HUES6 (cell line): ENCODE measurements at regions not wholly inside any gene's neighbourhood (a gene's known extent, or its start where the extent isn't known, plus 50 kb on each side); places are given as distances from the start of the nearest gene placed in this dataset.

Experiments
- H3K27ac ChIP-seq: 2 replicates; pipeline ENCODE4 v1.7.0; 2013; ENCODE audit warnings: low read depth, mild to moderate bottlenecking, low read length, inconsistent platforms
- H3K27me3 ChIP-seq: 2 replicates; pipeline ENCODE4 v1.6.1; 2013; ENCODE audit warnings: low read length; ENCODE audit not compliant: control insufficient read depth, insufficient read depth
- H3K36me3 ChIP-seq: 2 replicates; pipeline ENCODE4 v1.6.1; 2013; ENCODE audit warnings: low read length; ENCODE audit not compliant: control insufficient read depth, insufficient read depth
- H3K4me1 ChIP-seq: 2 replicates; pipeline ENCODE4 v1.6.1; 2013; ENCODE audit warnings: low read length; ENCODE audit not compliant: control insufficient read depth, insufficient read depth
- H3K4me3 ChIP-seq: 2 replicates; pipeline ENCODE4 v1.5.1; 2013; ENCODE audit warnings: low read depth, low read length
- H3K9ac ChIP-seq: one replicate; pipeline ENCODE4 v1.6.1; 2013; ENCODE audit warnings: mild to moderate bottlenecking, low read length
- H3K9me3 ChIP-seq: 2 replicates; pipeline ENCODE4 v1.6.1; 2013; ENCODE audit warnings: low read depth, low read length; ENCODE audit not compliant: control insufficient read depth, insufficient read depth

DNA sequence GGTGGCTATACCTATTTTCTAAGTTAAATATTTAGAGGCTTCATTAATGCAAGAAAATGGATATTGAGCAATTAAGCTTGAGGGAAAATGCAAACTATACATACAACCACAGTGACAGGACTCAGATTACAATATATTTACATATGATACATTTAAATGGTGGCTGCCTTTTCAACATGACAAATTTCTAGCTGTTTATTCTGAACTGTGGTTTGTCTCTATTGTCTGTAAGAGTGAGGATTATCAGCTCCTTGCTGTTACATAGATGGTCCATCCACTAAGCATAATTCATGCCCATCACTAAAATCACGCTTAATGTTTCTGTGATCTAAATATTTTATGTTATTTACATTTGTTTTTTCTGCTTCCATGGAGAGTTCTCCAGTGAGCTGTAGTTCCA is 81.1 kb upstream of the SGCD start:
- Histone ChIP-seq H3K27ac (no peak overlapping the region), H3K27me3 (no peaks in the 10 kb centered on the region), H3K4me1 (no peaks in the 10 kb centered on the region), H3K36me3 (no peaks in the 10 kb centered on the region), H3K9me3 (no peaks in the 10 kb centered on the region), H3K4me3 (no peak overlapping the region), H3K9ac (no peak overlapping the region)

DNA sequence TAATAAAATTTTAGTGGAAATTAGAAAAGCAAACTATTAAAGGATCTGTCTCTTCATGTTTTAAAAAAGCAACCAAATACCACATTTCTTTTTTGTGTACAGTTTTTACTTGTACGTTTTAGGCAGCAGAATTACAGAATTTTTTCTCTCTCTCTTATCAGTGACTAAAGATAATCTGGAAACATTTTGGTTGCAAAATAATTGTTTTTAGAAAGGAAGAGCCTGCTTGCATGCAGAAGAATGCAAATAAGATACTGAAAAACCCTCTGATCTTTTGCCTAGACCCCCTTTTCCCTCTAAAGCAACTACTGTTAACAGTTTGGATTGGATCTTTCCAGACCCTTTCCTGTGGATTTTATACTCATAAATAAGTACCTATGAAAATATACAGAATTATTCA is 75.9 kb upstream of the SGCD start:
- H3K4me3 ChIP-seq = no peak overlapping the region
- no peaks in the 10 kb centered on the region for H3K27me3 ChIP-seq
- H3K27ac ChIP-seq = no peak overlapping the region
- H3K4me1 ChIP-seq = no peaks in the 10 kb centered on the region
- H3K36me3 ChIP-seq = no peaks in the 10 kb centered on the region
- no peaks in the 10 kb centered on the region for H3K9me3 ChIP-seq
- no peak overlapping the region for H3K9ac ChIP-seq

DNA sequence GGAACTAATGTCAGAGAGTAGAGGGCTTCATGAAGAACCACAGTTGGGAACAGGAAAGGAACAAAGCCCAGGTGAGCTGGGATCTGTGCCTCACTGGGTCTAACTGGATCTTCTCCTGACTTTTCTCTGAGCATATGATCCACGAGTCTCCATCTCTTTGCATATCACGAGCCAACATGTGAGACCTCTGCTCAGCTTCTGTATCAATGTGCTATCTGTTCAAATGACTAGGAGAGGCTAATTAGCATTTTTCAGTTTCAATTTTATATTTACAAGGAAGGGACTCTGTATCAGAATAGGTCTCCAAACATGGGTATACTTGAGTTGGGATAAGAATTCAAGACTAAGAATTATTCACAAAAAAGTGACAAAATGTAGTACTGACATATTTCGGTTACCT is 73.8 kb upstream of the SGCD start:
- no peak overlapping the region for H3K27ac ChIP-seq
- H3K4me3 ChIP-seq = no peak overlapping the region
- H3K27me3 ChIP-seq = no peaks in the 10 kb centered on the region
- H3K9me3 ChIP-seq = no peaks in the 10 kb centered on the region
- H3K36me3 ChIP-seq = no peaks in the 10 kb centered on the region
- H3K9ac ChIP-seq = no peak overlapping the region
- no peaks in the 10 kb centered on the region for H3K4me1 ChIP-seq

DNA sequence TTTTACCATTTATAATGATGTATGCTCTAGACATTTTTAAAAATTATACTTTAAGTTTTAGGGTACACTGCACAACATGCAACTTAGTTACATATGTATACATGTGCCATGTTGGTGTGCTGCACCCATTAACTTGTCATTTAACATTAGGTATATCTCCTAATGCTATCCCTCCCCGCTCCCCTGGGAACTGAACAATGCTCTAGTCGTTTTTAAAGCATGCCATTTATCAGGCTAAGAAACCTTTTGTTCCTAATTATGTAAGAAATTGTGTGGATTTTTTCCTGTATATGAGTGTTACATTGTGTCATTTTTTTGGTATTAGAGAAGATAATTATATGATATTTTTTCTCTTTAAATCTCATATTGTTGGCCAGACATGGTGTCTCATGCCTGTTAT is 72.8 kb upstream of the SGCD start:
- Histone ChIP-seq H3K9me3 (no peaks in the 10 kb centered on the region), H3K36me3 (no peaks in the 10 kb centered on the region), H3K4me1 (no peaks in the 10 kb centered on the region), H3K4me3 (no peak overlapping the region), H3K27ac (no peak overlapping the region), H3K9ac (no peak overlapping the region), H3K27me3 (no peaks in the 10 kb centered on the region)

DNA sequence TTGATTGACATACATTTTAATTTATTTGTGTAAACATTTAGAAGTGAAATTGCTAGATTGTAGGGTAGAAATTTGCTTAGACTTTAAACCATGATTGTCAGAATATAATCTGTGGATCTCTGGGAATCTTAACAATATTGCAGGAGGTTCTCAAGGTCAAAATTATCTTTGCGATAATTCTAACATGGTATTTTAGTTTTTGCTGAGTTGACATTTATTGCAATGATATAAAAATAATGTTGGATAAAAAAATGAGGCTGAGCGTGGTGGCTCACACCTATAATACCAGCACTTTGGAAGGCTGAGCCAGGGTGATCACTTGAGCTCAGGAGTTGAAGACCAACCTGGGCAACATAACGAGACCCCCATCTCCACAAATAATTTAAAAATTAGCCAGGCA is 70.3 kb upstream of the SGCD start:
- H3K4me3 ChIP-seq = no peak overlapping the region
- no peak overlapping the region for H3K27ac ChIP-seq
- no peaks in the 10 kb centered on the region for H3K36me3 ChIP-seq
- no peak overlapping the region for H3K9ac ChIP-seq
- no peaks in the 10 kb centered on the region for H3K4me1 ChIP-seq
- no peaks in the 10 kb centered on the region for H3K9me3 ChIP-seq
- no peaks in the 10 kb centered on the region for H3K27me3 ChIP-seq

DNA sequence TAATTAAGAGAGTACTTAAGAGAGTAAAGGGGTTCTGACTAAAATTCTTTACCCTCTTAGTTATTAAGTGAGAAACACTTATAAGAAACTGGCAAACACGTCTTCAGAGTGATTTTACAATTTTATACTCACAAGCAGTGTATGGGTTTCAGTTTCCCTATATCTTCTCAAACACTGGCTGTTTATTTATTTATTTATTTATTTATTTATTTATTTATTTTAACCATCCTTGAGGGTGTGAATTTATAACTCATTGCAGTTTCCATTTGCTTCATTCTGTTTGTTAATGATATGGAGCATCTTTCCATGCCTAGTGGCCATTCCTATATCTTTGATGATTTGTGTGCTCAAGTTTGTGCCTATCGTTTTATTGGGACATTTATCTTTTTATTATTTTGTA is 68.0 kb upstream of the SGCD start:
- Histone ChIP-seq H3K4me1 (no peaks in the 10 kb centered on the region), H3K4me3 (no peak overlapping the region), H3K9ac (no peak overlapping the region), H3K27ac (no peak overlapping the region), H3K36me3 (no peaks in the 10 kb centered on the region), H3K9me3 (no peaks in the 10 kb centered on the region), H3K27me3 (no peaks in the 10 kb centered on the region)

DNA sequence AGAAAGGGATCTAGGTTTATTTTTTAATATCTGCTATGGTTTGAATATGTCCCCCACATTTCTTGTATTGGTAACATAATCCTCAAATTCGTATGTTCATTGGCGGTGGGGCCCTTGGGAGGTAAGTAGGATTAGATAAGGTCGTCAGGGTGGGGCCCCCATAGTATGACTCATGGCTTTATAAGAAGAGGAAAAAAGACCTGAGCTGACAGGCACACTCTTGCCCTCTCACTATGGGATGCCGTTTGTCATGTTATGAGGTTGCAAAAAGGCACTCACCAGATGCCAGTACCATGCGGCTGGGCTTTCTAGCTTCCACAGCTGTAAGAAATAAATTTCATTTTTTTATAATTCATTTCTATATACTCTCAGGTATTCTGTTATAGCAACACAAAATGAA is 67.3 kb upstream of the SGCD start:
- H3K4me1 ChIP-seq = no peaks in the 10 kb centered on the region
- no peaks in the 10 kb centered on the region for H3K9me3 ChIP-seq
- H3K4me3 ChIP-seq = no peak overlapping the region
- no peaks in the 10 kb centered on the region for H3K27me3 ChIP-seq
- no peak overlapping the region for H3K27ac ChIP-seq
- no peak overlapping the region for H3K9ac ChIP-seq
- H3K36me3 ChIP-seq = no peaks in the 10 kb centered on the region

DNA sequence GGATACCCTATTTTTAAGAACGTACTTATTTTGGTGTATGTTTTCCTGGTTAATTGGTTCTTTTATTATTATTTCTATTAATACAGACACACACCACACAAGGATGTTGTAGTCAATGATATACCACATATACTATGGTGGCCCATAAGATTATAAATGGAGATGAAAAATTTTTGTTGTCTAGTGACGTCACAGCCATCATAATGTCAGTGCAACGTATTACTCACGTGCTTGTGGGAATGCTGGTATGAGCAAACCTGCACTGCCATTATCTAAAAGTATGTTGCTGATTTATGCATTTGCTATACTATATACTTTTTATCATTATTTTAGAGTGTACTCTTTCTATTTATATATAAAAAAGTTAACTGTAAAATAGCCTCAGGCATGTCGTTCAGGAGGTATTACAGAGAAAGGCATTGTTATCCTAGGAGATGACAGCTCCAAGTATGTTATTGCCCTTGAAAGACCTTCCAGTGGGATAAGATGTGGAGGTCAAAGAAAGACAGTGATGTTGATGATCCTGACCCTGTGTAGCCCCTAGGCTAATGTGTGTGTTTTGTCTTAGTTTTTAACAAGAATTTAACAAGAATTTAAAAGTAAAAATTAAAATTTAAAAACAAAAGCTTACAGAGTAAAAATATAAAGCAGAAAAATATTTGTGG is 65.6 kb upstream of the SGCD start:
- Histone ChIP-seq H3K4me1 (no peaks in the 10 kb centered on the region), H3K36me3 (no peaks in the 10 kb centered on the region), H3K27me3 (no peaks in the 10 kb centered on the region), H3K9ac (no peak overlapping the region), H3K4me3 (no peak overlapping the region), H3K27ac (no peak overlapping the region), H3K9me3 (no peaks in the 10 kb centered on the region)

DNA sequence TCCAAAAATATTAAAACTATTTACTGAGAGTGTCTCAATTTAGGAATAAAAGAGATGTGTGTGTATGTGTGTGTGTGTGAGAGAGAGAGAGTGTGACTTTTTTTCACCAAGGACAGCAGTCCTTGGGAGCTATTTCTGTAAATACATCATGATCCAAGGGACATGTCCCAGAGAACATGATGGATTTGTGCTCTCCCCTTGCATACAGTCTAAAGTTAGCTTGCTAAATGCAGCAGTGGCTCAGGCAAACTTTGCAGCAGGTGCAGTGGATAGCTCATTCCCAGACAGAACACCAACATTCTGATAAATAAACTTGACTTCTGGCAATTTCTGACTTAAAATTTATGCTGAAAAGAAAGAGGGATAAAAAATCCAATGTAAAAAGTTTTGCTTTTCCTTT is 55.4 kb upstream of the SGCD start:
- Histone ChIP-seq H3K4me1 (no peaks in the 10 kb centered on the region), H3K27ac (no peak overlapping the region), H3K9me3 (peaks cover 5% of the 10 kb centered on the region; the same call in 1 of the 2 replicates), H3K27me3 (no peaks in the 10 kb centered on the region), H3K4me3 (no peak overlapping the region), H3K9ac (no peak overlapping the region), H3K36me3 (no peaks in the 10 kb centered on the region)

DNA sequence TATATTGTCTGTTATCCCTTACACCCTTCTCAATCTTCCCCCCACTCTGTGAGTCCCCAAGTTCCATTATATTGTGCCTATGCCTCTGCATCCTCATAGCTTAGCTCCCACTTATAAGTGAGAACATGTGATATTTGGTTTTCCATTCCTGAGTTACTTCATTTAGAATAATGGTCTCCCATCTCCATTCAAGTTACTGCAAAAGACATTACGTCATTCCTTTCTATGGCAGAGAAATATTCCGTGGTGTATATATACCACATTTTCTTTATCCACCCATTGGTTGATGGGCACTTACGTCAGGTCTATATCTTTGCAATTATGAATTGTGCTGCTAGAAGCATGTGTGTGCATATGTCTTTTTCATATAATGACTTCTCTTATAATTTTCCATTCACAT is 54.8 kb upstream of the SGCD start:
- no peak overlapping the region for H3K4me3 ChIP-seq
- peaks cover 5% of the 10 kb centered on the region; the same call in 1 of the 2 replicates for H3K9me3 ChIP-seq
- H3K36me3 ChIP-seq = no peaks in the 10 kb centered on the region
- H3K9ac ChIP-seq = no peak overlapping the region
- H3K4me1 ChIP-seq = no peaks in the 10 kb centered on the region
- H3K27me3 ChIP-seq = no peaks in the 10 kb centered on the region
- no peak overlapping the region for H3K27ac ChIP-seq

DNA sequence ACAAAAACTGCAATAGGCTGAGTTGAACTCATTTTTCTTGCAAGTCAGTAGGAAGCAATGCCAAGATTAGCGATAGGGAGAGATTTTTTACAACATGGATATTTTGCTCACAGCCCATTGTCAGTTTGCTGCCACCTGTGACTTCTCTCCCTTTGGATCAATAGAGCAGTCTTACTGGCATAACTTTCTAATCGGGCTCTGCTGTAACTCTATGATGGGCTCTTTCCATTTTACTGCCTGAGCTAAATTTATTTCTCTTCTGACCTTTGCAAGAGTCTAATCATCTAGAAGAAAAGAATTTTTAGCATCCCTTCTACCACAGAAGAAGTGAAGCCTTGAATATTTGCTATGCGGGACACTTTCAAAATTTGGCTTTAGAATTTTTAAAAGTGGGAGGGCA is 53.6 kb upstream of the SGCD start:
- no peak overlapping the region for H3K4me3 ChIP-seq
- H3K4me1 ChIP-seq = no peaks in the 10 kb centered on the region
- H3K9ac ChIP-seq = no peak overlapping the region
- no peaks in the 10 kb centered on the region for H3K36me3 ChIP-seq
- no peaks in the 10 kb centered on the region for H3K27me3 ChIP-seq
- no peak overlapping the region for H3K27ac ChIP-seq
- peaks cover 5% of the 10 kb centered on the region; the same call in 1 of the 2 replicates for H3K9me3 ChIP-seq

DNA sequence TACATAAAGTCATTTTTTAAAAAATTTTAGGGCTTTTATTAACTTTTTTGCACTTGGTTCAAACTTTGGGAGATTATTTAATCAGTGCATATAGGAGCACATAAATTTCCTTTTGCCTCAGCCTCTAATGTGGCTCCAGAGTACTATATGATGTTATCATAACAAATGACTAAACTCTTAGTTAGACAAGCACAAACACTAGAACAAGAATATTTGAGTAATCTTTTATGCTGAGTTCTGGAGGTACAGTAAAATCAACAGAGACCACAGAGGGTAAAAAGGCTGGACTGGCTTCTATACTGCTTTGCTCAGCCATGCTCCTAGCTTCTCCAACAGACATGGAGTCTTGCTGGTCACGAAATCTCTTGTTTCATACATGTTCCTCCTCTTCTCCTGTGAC is 52.5 kb upstream of the SGCD start:
- Histone ChIP-seq H3K27ac (no peak overlapping the region), H3K4me1 (no peaks in the 10 kb centered on the region), H3K9me3 (peaks cover 5% of the 10 kb centered on the region; the same call in 1 of the 2 replicates), H3K4me3 (no peak overlapping the region), H3K9ac (no peak overlapping the region), H3K36me3 (no peaks in the 10 kb centered on the region), H3K27me3 (no peaks in the 10 kb centered on the region)
